H1 (cell line): ENCODE measurements at regions not wholly inside any gene's neighbourhood (a gene's known extent, or its start where the extent isn't known, plus 50 kb on each side); places are given as distances from the start of the nearest gene placed in this dataset.

Experiments used
- ASH2L ChIP-seq: fragments of 200-600, 300-600 bp; sonication (generic); IDR thresholded peaks from one replicate; pipeline ENCODE4 v1.7.1; 2017; ENCODE audit warnings: low read length
- BCL11A ChIP-seq, 2 experiments: IDR thresholded peaks; one replicate each; pipeline ENCODE4 v1.6.1; 2011; ENCODE audit warnings: low read depth in 2 of 2, low read length in 2 of 2, mild to moderate bottlenecking in 2 of 2
- CHD1 ChIP-seq: IDR thresholded peaks from 2 replicates; pipeline ENCODE4 v1.6.1; 2012; ENCODE audit warnings: low read depth, low read length, improper control_type of control experiment
- KDM1A ChIP-seq: fragments of 200-600, 300-600 bp; sonication (generic); IDR thresholded peaks from 2 replicates; pipeline ENCODE4 v1.7.1; 2016; ENCODE audit warnings: mild to moderate bottlenecking, low read length, borderline replicate concordance
- RNF2 ChIP-seq: fragments of 200-900, 300-1000 bp; sonication (generic); IDR thresholded peaks from 2 replicates; pipeline ENCODE4 v1.7.1; 2016; ENCODE audit warnings: borderline replicate concordance, low read depth, mild to moderate bottlenecking, antibody characterized with exemption, low read length; ENCODE audit not compliant: poor library complexity, severe bottlenecking; ENCODE audit errors: missing control alignments

DNA sequence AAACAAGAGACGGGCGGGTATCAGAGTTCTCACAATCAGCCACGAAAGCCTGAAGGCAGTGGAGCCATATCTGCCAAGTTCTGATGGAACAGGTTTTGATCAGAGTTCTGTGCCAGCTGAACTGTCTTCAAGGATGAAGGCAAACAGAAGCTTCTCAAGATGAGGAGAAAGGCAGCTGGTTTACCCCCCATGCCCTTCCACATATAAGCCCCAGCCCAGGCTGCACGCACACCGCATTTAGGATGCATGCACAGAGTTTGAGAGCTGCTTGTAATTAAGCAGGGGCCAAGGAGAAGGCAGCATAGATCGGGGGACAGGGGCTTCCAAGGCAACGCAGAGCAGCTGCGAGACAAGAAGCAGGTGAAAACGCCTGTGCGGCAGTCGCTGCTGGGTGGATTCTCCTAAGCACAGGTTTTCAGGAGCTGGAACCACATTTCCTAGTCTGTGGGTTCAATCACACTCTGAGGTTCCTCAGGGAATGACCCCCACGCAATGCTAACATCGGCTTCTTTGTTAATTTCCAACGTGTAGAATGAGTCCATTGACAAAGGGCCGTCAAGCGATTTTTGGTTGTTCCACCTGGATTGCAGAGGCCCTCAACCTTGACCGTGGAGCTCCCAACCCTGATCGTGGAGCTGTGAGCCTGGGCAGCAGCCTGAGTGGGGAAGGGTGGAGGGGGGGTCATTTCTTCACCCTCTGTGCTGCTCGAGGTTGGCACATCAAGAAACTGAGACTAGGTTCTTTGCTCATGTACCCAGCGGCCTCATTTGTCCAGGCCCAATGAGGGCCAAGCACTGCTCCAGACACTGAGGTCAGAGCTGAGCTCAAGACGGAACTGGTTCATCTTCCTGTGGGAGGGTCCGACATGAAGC, 81.7 kb upstream of the SHISAL1 start (continued):
- no peak for TF ChIP-seq RNF2
- no peak for TF ChIP-seq CHD1
- no peak for TF ChIP-seq ASH2L
- no peak for TF ChIP-seq KDM1A
- no peak for TF ChIP-seq BCL11A (IDR thresholded peaks at IDR 0.05; ENCODE audit: low read depth in 2 of 2, low read length in 2 of 2)
